GM10248 (cell line): ENCODE measurements at regions not wholly inside any gene's neighbourhood (a gene's known extent, or its start where the extent isn't known, plus 50 kb on each side); places are given as distances from the start of the nearest gene placed in this dataset.

ENCODE experiments used
- CTCF ChIA-PET: fragments of 300-600 bp; sonication (Branson Sonifier 250); formaldehyde crosslinking; extraction: SDS; loops from one replicate; lab custom pipeline; 2021; ENCODE audit warnings: antibody characterized with exemption; lab: Yijun Ruan, JAX
- POLR2A ChIA-PET: fragments of 350-650 bp; sonication (Branson Sonifier 250); formaldehyde crosslinking; extraction: SDS; loops from one replicate; lab custom pipeline; 2020; ENCODE audit warnings: antibody characterized with exemption; lab: Yijun Ruan, JAX
- DNase-seq: peaks from one replicate; pipeline ENCODE4 v3.0.0; 2012; ENCODE audit errors: extremely low spot score
- CTCF ChIP-seq: IDR thresholded peaks from 2 replicates; pipeline ENCODE4 v1.5.1; 2012; ENCODE audit warnings: mild to moderate bottlenecking, low read depth; ENCODE audit errors: extremely low read depth, missing control alignments, control extremely low read depth

GRCh38 chr4:132818091-132818490 is 331.0 kb upstream of the PCDH10 start:
- ChIA-PET POLR2A (no interaction called here), CTCF (no interaction called here)
- no peak for DNase-seq
- TF ChIP-seq CTCF: no peak

- no peak for DNase-seq
- POLR2A ChIA-PET: no interaction called here
- CTCF ChIA-PET: no interaction called here
- TF ChIP-seq CTCF: no peak
Measured at GRCh38 chr4:132823419-132823818, 325.7 kb upstream of the PCDH10 start.

- no peak for TF ChIP-seq CTCF
- CTCF ChIA-PET: no interaction called here
- POLR2A ChIA-PET: no interaction called here
- no peak for DNase-seq
Measured at GRCh38 chr4:132824761-132825160, 324.3 kb upstream of the PCDH10 start.

GRCh38 chr4:132827522-132827921 is 321.6 kb upstream of the PCDH10 start:
- POLR2A ChIA-PET: no interaction called here
- CTCF ChIA-PET: no interaction called here
- no peak for TF ChIP-seq CTCF
- no peak for DNase-seq

GRCh38 chr4:132838244-132838643 is 310.9 kb upstream of the PCDH10 start:
- CTCF ChIA-PET: no interaction called here
- TF ChIP-seq CTCF: no peak
- POLR2A ChIA-PET: no interaction called here
- DNase-seq: no peak

- DNase-seq: no peak
- ChIA-PET CTCF (no interaction called here), POLR2A (no interaction called here)
- no peak for TF ChIP-seq CTCF
Measured at GRCh38 chr4:132839070-132839469, 310.0 kb upstream of the PCDH10 start.

GRCh38 chr4:132859929-132860328 is 289.2 kb upstream of the PCDH10 start:
- DNase-seq: no peak
- ChIA-PET POLR2A (no interaction called here), CTCF (no interaction called here)
- TF ChIP-seq CTCF: no peak
